OCI-LY3 (cell line): ENCODE measurements at regions not wholly inside any gene's neighbourhood (a gene's known extent, or its start where the extent isn't known, plus 50 kb on each side); places are given as distances from the start of the nearest gene placed in this dataset.

ENCODE experiments used
- EZH2phosphoT487 ChIP-seq: fragments of 200-600 bp; shearing (Covaris generic); IDR thresholded peaks from 2 replicates; pipeline ENCODE4 v1.6.1; 2018; ENCODE audit warnings: antibody characterized with exemption, mixed run types, low read depth
- TF ChIP-seq, protein P1 (sequence below): fragments of 200-600, 300-600 bp; sonication (generic); IDR thresholded peaks from 2 replicates; pipeline ENCODE4 v1.5.1; 2014; ENCODE audit warnings: antibody characterized with exemption, low read length, low read depth

DNA sequence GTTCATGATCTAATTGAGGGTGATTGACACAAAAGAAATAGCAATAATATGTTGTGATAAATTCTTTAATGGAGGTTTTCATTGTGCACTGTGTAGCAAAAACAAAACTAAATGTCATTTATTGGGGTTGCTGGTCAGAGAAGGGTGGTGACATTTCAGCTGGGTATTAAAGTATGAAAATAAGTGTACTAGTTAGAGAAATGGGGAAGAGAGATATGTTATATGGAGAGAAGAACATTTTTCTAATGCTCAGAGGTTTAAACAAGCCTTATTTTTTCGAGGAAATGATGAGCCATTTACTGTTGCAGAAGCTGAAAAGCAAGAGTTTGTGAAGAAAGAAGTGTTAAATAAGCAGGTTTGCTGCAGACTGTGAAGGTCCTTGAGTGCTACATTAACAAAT lies 142.7 kb upstream of the PAQR3 start:
- TF ChIP-seq, protein P1, sequence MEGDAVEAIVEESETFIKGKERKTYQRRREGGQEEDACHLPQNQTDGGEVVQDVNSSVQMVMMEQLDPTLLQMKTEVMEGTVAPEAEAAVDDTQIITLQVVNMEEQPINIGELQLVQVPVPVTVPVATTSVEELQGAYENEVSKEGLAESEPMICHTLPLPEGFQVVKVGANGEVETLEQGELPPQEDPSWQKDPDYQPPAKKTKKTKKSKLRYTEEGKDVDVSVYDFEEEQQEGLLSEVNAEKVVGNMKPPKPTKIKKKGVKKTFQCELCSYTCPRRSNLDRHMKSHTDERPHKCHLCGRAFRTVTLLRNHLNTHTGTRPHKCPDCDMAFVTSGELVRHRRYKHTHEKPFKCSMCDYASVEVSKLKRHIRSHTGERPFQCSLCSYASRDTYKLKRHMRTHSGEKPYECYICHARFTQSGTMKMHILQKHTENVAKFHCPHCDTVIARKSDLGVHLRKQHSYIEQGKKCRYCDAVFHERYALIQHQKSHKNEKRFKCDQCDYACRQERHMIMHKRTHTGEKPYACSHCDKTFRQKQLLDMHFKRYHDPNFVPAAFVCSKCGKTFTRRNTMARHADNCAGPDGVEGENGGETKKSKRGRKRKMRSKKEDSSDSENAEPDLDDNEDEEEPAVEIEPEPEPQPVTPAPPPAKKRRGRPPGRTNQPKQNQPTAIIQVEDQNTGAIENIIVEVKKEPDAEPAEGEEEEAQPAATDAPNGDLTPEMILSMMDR = no peak
- TF ChIP-seq EZH2phosphoT487 = no peak
